SHP77 (cell line): ENCODE measurements at regions not wholly inside any gene's neighbourhood (a gene's known extent, or its start where the extent isn't known, plus 50 kb on each side); places are given as distances from the start of the nearest gene placed in this dataset.

Experiments
- DNase-seq, 2 experiments: peaks; one replicate each; lab custom pipeline; 2025; lab: John Stamatoyannopoulos, UW

- no peak for DNase-seq
Measured at GRCh38 chr1:98068016-98068415, 147.2 kb upstream of the DPYD start.

GRCh38 chr1:98066911-98067310 is 146.1 kb upstream of the DPYD start:
- DNase-seq, result no peak

- DNase-seq, result no peak
Measured at GRCh38 chr1:98059620-98060019, 138.8 kb upstream of the DPYD start.

- no peak for DNase-seq
Measured at GRCh38 chr1:98058676-98059075, 137.8 kb upstream of the DPYD start.

- no peak for DNase-seq
Measured at GRCh38 chr1:98057236-98057910, 136.5 kb upstream of the DPYD start.

- no peak for DNase-seq
Measured at GRCh38 chr1:98056781-98057180, 135.9 kb upstream of the DPYD start.

- DNase-seq, result no peak
Measured at GRCh38 chr1:98055457-98055856, 134.6 kb upstream of the DPYD start.

- no peak for DNase-seq
Measured at GRCh38 chr1:98054786-98055185, 134.0 kb upstream of the DPYD start.

- no peak for DNase-seq
Measured at GRCh38 chr1:98054367-98054701, 133.5 kb upstream of the DPYD start.

GRCh38 chr1:98053471-98054366 is 132.9 kb upstream of the DPYD start:
- DNase-seq, result peak; percentile 11 to 18

- peak; percentile 53 to 61 for DNase-seq
Measured at GRCh38 chr1:98051065-98051675, 130.3 kb upstream of the DPYD start.

GRCh38 chr1:98049370-98050135 is 128.7 kb upstream of the DPYD start:
- DNase-seq, result no peak

GRCh38 chr1:98048751-98049325 is 128.0 kb upstream of the DPYD start:
- no peak for DNase-seq

- no peak for DNase-seq
Measured at GRCh38 chr1:98048244-98048643, 127.4 kb upstream of the DPYD start.

GRCh38 chr1:98047171-98047570 is 126.3 kb upstream of the DPYD start:
- DNase-seq, result no peak

- DNase-seq, result peak; percentile 2 to 14
Measured at GRCh38 chr1:98045767-98046641, 125.2 kb upstream of the DPYD start.

- no peak for DNase-seq
Measured at GRCh38 chr1:98045211-98045766, 124.5 kb upstream of the DPYD start.

GRCh38 chr1:98044766-98045165 is 123.9 kb upstream of the DPYD start:
- DNase-seq, result no peak

- DNase-seq, result no peak
Measured at GRCh38 chr1:98044071-98044697, 123.3 kb upstream of the DPYD start.

GRCh38 chr1:98035602-98036002 is 114.8 kb upstream of the DPYD start:
- no peak for DNase-seq
